ENCODE measurements at regions not wholly inside any gene's neighbourhood (a gene's known extent, or its start where the extent isn't known, plus 50 kb on each side); places are given as distances from the start of the nearest gene placed in this dataset.

- H3K4me1 ChIP-seq (ENCODE audit: control insufficient read depth, insufficient read depth, low read length): no peaks in the 10 kb centered on the region
- DNase-seq: no peak
- H3K27me3 ChIP-seq (ENCODE audit: control insufficient read depth, insufficient read depth, low read length): no peaks in the 10 kb centered on the region
- no peak overlapping the region for H3K27ac ChIP-seq (ENCODE audit: low read length)
- no peak overlapping the region for H3K4me3 ChIP-seq (ENCODE audit: low read length)
- no peaks in the 10 kb centered on the region for H3K36me3 ChIP-seq (ENCODE audit: control insufficient read depth, insufficient read depth, low read length)
- no CpG with 5 or more reads among the region's 3 CpGs for WGBS (ENCODE audit: insufficient coverage, low lambda C conversion rate)
- H3K9me3 ChIP-seq (ENCODE audit: control insufficient read depth, low read depth, low read length): no peaks in the 10 kb centered on the region
Observed at GRCh38 chr2:51225377-51225776, 193.4 kb upstream of the NRXN1 start.

- no peak for DNase-seq
- Histone ChIP-seq H3K27me3 (ENCODE audit: control insufficient read depth, insufficient read depth, low read length) (no peaks in the 10 kb centered on the region), H3K36me3 (ENCODE audit: control insufficient read depth, insufficient read depth, low read length) (no peaks in the 10 kb centered on the region), H3K4me1 (ENCODE audit: control insufficient read depth, insufficient read depth, low read length) (no peaks in the 10 kb centered on the region), H3K9me3 (ENCODE audit: control insufficient read depth, low read depth, low read length) (no peaks in the 10 kb centered on the region), H3K27ac (ENCODE audit: low read length) (no peak overlapping the region), H3K4me3 (ENCODE audit: low read length) (no peak overlapping the region)
Observed at GRCh38 chr2:51224790-51225189, 192.9 kb upstream of the NRXN1 start.

- no peak overlapping the region for H3K27ac ChIP-seq (ENCODE audit: low read length)
- no peak for DNase-seq
- WGBS (ENCODE audit: insufficient coverage, low lambda C conversion rate): no CpG with 5 or more reads among the region's 4 CpGs
- no peaks in the 10 kb centered on the region for H3K4me1 ChIP-seq (ENCODE audit: control insufficient read depth, insufficient read depth, low read length)
- no peaks in the 10 kb centered on the region for H3K27me3 ChIP-seq (ENCODE audit: control insufficient read depth, insufficient read depth, low read length)
- no peaks in the 10 kb centered on the region for H3K36me3 ChIP-seq (ENCODE audit: control insufficient read depth, insufficient read depth, low read length)
- no peaks in the 10 kb centered on the region for H3K9me3 ChIP-seq (ENCODE audit: control insufficient read depth, low read depth, low read length)
- H3K4me3 ChIP-seq (ENCODE audit: low read length): no peak overlapping the region
Observed at GRCh38 chr2:51222106-51222505, 190.2 kb upstream of the NRXN1 start.

- no peak for DNase-seq
- Histone ChIP-seq H3K27me3 (ENCODE audit: control insufficient read depth, insufficient read depth, low read length) (no peaks in the 10 kb centered on the region), H3K9me3 (ENCODE audit: control insufficient read depth, low read depth, low read length) (no peaks in the 10 kb centered on the region), H3K4me3 (ENCODE audit: low read length) (no peak overlapping the region), H3K4me1 (ENCODE audit: control insufficient read depth, insufficient read depth, low read length) (no peaks in the 10 kb centered on the region), H3K27ac (ENCODE audit: low read length) (no peak overlapping the region), H3K36me3 (ENCODE audit: control insufficient read depth, insufficient read depth, low read length) (no peaks in the 10 kb centered on the region)
Observed at GRCh38 chr2:51220606-51221005, 188.7 kb upstream of the NRXN1 start.

GRCh38 chr2:51220080-51220479, 188.1 kb upstream of the NRXN1 start:
- Histone ChIP-seq H3K27ac (ENCODE audit: low read length) (no peak overlapping the region), H3K4me3 (ENCODE audit: low read length) (no peak overlapping the region), H3K36me3 (ENCODE audit: control insufficient read depth, insufficient read depth, low read length) (no peaks in the 10 kb centered on the region), H3K4me1 (ENCODE audit: control insufficient read depth, insufficient read depth, low read length) (no peaks in the 10 kb centered on the region), H3K9me3 (ENCODE audit: control insufficient read depth, low read depth, low read length) (no peaks in the 10 kb centered on the region), H3K27me3 (ENCODE audit: control insufficient read depth, insufficient read depth, low read length) (no peaks in the 10 kb centered on the region)
- DNase-seq: no peak
- 100% methylated on average over 1 of the region's 2 CpGs for WGBS (ENCODE audit: insufficient coverage, low lambda C conversion rate)

GRCh38 chr2:51219468-51219867, 187.5 kb upstream of the NRXN1 start:
- 65% methylated on average over 3 of the region's 4 CpGs for WGBS (ENCODE audit: insufficient coverage, low lambda C conversion rate)
- Histone ChIP-seq H3K9me3 (ENCODE audit: control insufficient read depth, low read depth, low read length) (no peaks in the 10 kb centered on the region), H3K27ac (ENCODE audit: low read length) (no peak overlapping the region), H3K27me3 (ENCODE audit: control insufficient read depth, insufficient read depth, low read length) (no peaks in the 10 kb centered on the region), H3K4me1 (ENCODE audit: control insufficient read depth, insufficient read depth, low read length) (no peaks in the 10 kb centered on the region), H3K4me3 (ENCODE audit: low read length) (no peak overlapping the region), H3K36me3 (ENCODE audit: control insufficient read depth, insufficient read depth, low read length) (no peaks in the 10 kb centered on the region)
- no peak for DNase-seq

- no CpG with 5 or more reads among the region's 1 CpG for WGBS (ENCODE audit: insufficient coverage, low lambda C conversion rate)
- H3K4me3 ChIP-seq (ENCODE audit: low read length): no peak overlapping the region
- H3K9me3 ChIP-seq (ENCODE audit: control insufficient read depth, low read depth, low read length): no peaks in the 10 kb centered on the region
- no peak for DNase-seq
- no peak overlapping the region for H3K27ac ChIP-seq (ENCODE audit: low read length)
- no peaks in the 10 kb centered on the region for H3K27me3 ChIP-seq (ENCODE audit: control insufficient read depth, insufficient read depth, low read length)
- no peaks in the 10 kb centered on the region for H3K4me1 ChIP-seq (ENCODE audit: control insufficient read depth, insufficient read depth, low read length)
- H3K36me3 ChIP-seq (ENCODE audit: control insufficient read depth, insufficient read depth, low read length): no peaks in the 10 kb centered on the region
Observed at GRCh38 chr2:51218047-51218446, 186.1 kb upstream of the NRXN1 start.

- no peak overlapping the region for H3K27ac ChIP-seq (ENCODE audit: low read length)
- no peaks in the 10 kb centered on the region for H3K4me1 ChIP-seq (ENCODE audit: control insufficient read depth, insufficient read depth, low read length)
- H3K27me3 ChIP-seq (ENCODE audit: control insufficient read depth, insufficient read depth, low read length): no peaks in the 10 kb centered on the region
- WGBS (ENCODE audit: insufficient coverage, low lambda C conversion rate): 100% methylated on average over 1 of the region's 2 CpGs
- H3K9me3 ChIP-seq (ENCODE audit: control insufficient read depth, low read depth, low read length): no peaks in the 10 kb centered on the region
- no peak for DNase-seq
- no peaks in the 10 kb centered on the region for H3K36me3 ChIP-seq (ENCODE audit: control insufficient read depth, insufficient read depth, low read length)
- no peak overlapping the region for H3K4me3 ChIP-seq (ENCODE audit: low read length)
Observed at GRCh38 chr2:51213826-51214225, 181.9 kb upstream of the NRXN1 start.

GRCh38 chr2:51212374-51212773, 180.4 kb upstream of the NRXN1 start:
- H3K27ac ChIP-seq (ENCODE audit: low read length): no peak overlapping the region
- no peak overlapping the region for H3K4me3 ChIP-seq (ENCODE audit: low read length)
- H3K9me3 ChIP-seq (ENCODE audit: control insufficient read depth, low read depth, low read length): no peaks in the 10 kb centered on the region
- no peak for DNase-seq
- no peaks in the 10 kb centered on the region for H3K4me1 ChIP-seq (ENCODE audit: control insufficient read depth, insufficient read depth, low read length)
- H3K36me3 ChIP-seq (ENCODE audit: control insufficient read depth, insufficient read depth, low read length): no peaks in the 10 kb centered on the region
- no CpG with 5 or more reads among the region's 1 CpG for WGBS (ENCODE audit: insufficient coverage, low lambda C conversion rate)
- no peaks in the 10 kb centered on the region for H3K27me3 ChIP-seq (ENCODE audit: control insufficient read depth, insufficient read depth, low read length)

- Histone ChIP-seq H3K36me3 (ENCODE audit: control insufficient read depth, insufficient read depth, low read length) (no peaks in the 10 kb centered on the region), H3K27me3 (ENCODE audit: control insufficient read depth, insufficient read depth, low read length) (no peaks in the 10 kb centered on the region), H3K27ac (ENCODE audit: low read length) (no peak overlapping the region), H3K4me3 (ENCODE audit: low read length) (no peak overlapping the region), H3K9me3 (ENCODE audit: control insufficient read depth, low read depth, low read length) (no peaks in the 10 kb centered on the region), H3K4me1 (ENCODE audit: control insufficient read depth, insufficient read depth, low read length) (no peaks in the 10 kb centered on the region)
- WGBS (ENCODE audit: insufficient coverage, low lambda C conversion rate): no CpG with 5 or more reads among the region's 1 CpG
- DNase-seq: no peak
Observed at GRCh38 chr2:51208521-51208920, 176.6 kb upstream of the NRXN1 start.

GRCh38 chr2:51201295-51201694, 169.4 kb upstream of the NRXN1 start:
- DNase-seq: no peak
- Histone ChIP-seq H3K27ac (ENCODE audit: low read length) (no peak overlapping the region), H3K36me3 (ENCODE audit: control insufficient read depth, insufficient read depth, low read length) (no peaks in the 10 kb centered on the region), H3K4me1 (ENCODE audit: control insufficient read depth, insufficient read depth, low read length) (no peaks in the 10 kb centered on the region), H3K9me3 (ENCODE audit: control insufficient read depth, low read depth, low read length) (peaks cover 4% of the 10 kb centered on the region), H3K4me3 (ENCODE audit: low read length) (no peak overlapping the region), H3K27me3 (ENCODE audit: control insufficient read depth, insufficient read depth, low read length) (no peaks in the 10 kb centered on the region)

Measured in large intestine (tissue), 3 donors.